HEK293 (cell line): ENCODE measurements at regions not wholly inside any gene's neighbourhood (a gene's known extent, or its start where the extent isn't known, plus 50 kb on each side); places are given as distances from the start of the nearest gene placed in this dataset.

Experiments used
- CTCF ChIA-PET: fragments of 350-600 bp; formaldehyde crosslinking; extraction: SDS; loops from one replicate; lab custom pipeline; 2021; ENCODE audit warnings: antibody characterized with exemption; lab: Yijun Ruan, JAX
- POLR2A ChIA-PET: fragments of 300-600 bp; formaldehyde crosslinking; extraction: SDS; loops from one replicate; lab custom pipeline; 2020; ENCODE audit warnings: antibody characterized with exemption, inconsistent platforms; lab: Yijun Ruan, JAX
- H3K27ac ChIP-seq: fragments of 200-500 bp; sonication (Bioruptor generic); 2 replicates; pipeline ENCODE4 v1.5.1; 2014; ENCODE audit warnings: low read depth, low read length, control low read depth, inconsistent platforms; ENCODE audit errors: extremely low read depth
- H3K36me3 ChIP-seq, 2 experiments: fragments of 200-500 bp in 1 of 2; sonication (Bioruptor generic) in 1 of 2; 1 replicate in 1 of 2; 2 replicates in 1 of 2; pipeline ENCODE4 v1.5.1; 2014 to 2017; ENCODE audit warnings: inconsistent platforms in 2 of 2, low read length in 2 of 2; ENCODE audit not compliant: control insufficient read depth in 2 of 2, insufficient read depth in 1 of 2
- H3K4me1 ChIP-seq: fragments of 200-500 bp; sonication (Bioruptor generic); 2 replicates; pipeline ENCODE4 v1.5.1; 2014; ENCODE audit warnings: mild to moderate bottlenecking, low read length, inconsistent platforms; ENCODE audit not compliant: control insufficient read depth, insufficient read depth
- H3K4me3 ChIP-seq: 2 replicates; pipeline ENCODE4 v1.5.1; 2011; ENCODE audit warnings: low read depth, mild to moderate bottlenecking, control low read depth, low read length, moderate library complexity
- H3K9me3 ChIP-seq: fragments of 200-500 bp; sonication (Bioruptor generic); 2 replicates; pipeline ENCODE4 v1.5.1; 2014; ENCODE audit warnings: low read depth, low read length, inconsistent platforms; ENCODE audit not compliant: control insufficient read depth, insufficient read depth
- BCL11B ChIP-seq: fragments of 450-650 bp; formaldehyde crosslinking; IDR thresholded peaks from 2 replicates; pipeline ENCODE4 v1.5.1; 2016; ENCODE audit warnings: low read depth, missing biosample characterization, missing genetic modification characterization
- KLF1 ChIP-seq: fragments of 450-650 bp; formaldehyde crosslinking; IDR thresholded peaks from 2 replicates; pipeline ENCODE4 v1.5.1; 2016; ENCODE audit warnings: missing biosample characterization, missing genetic modification characterization
- KLF7 ChIP-seq: fragments of 450-650 bp; formaldehyde crosslinking; IDR thresholded peaks from 2 replicates; pipeline ENCODE4 v1.5.1; 2016; ENCODE audit warnings: missing biosample characterization, missing genetic modification characterization, borderline replicate concordance
- KLF8 ChIP-seq: fragments of 450-650 bp; formaldehyde crosslinking; IDR thresholded peaks from 2 replicates; pipeline ENCODE4 v1.5.1; 2016; ENCODE audit warnings: missing biosample characterization, missing genetic modification characterization
- MZF1 ChIP-seq: fragments of 450-650 bp; formaldehyde crosslinking; IDR thresholded peaks from 2 replicates; pipeline ENCODE4 v1.5.1; 2017; ENCODE audit warnings: missing biosample characterization, missing genetic modification characterization, borderline replicate concordance
- PRDM2 ChIP-seq: fragments of 450-650 bp; formaldehyde crosslinking; IDR thresholded peaks from 2 replicates; pipeline ENCODE4 v1.5.1; 2016; ENCODE audit warnings: missing biosample characterization, missing genetic modification characterization, borderline replicate concordance
- SCRT1 ChIP-seq: fragments of 450-650 bp; formaldehyde crosslinking; IDR thresholded peaks from 2 replicates; pipeline ENCODE4 v1.5.1; 2016; ENCODE audit warnings: missing biosample characterization, missing genetic modification characterization, borderline replicate concordance
- ZBTB20 ChIP-seq: fragments of 450-650 bp; formaldehyde crosslinking; IDR thresholded peaks from 2 replicates; pipeline ENCODE4 v1.5.1; 2016; ENCODE audit warnings: missing biosample characterization, missing genetic modification characterization
- ZBTB7A ChIP-seq: fragments of 450-650 bp; formaldehyde crosslinking; IDR thresholded peaks from 2 replicates; pipeline ENCODE4 v1.5.1; 2016; ENCODE audit warnings: low read depth, missing biosample characterization, missing genetic modification characterization
- ZNF239 ChIP-seq: fragments of 450-650 bp; formaldehyde crosslinking; IDR thresholded peaks from 2 replicates; pipeline ENCODE4 v1.5.1; 2016; ENCODE audit warnings: missing biosample characterization, missing genetic modification characterization
- ZNF274 ChIP-seq, 2 experiments: fragments of 200-500 bp in 1 of 2; fragments of 450-650 bp in 1 of 2; sonication (Bioruptor generic) in 1 of 2; formaldehyde crosslinking in 1 of 2; IDR thresholded peaks; 2 replicates each; pipeline versions ENCODE4 v1.5.1 to v1.6.1; 2014 to 2016; ENCODE audit warnings: borderline replicate concordance in 1 of 2, inconsistent platforms in 1 of 2, low read length in 1 of 2, missing biosample characterization in 1 of 2, missing genetic modification characterization in 1 of 2
- ZNF292 ChIP-seq: fragments of 450-650 bp; formaldehyde crosslinking; IDR thresholded peaks from 2 replicates; pipeline ENCODE4 v1.5.1; 2016; ENCODE audit warnings: low read depth, missing biosample characterization, missing genetic modification characterization, borderline replicate concordance
- ZNF302 ChIP-seq: fragments of 450-650 bp; formaldehyde crosslinking; IDR thresholded peaks from 2 replicates; pipeline ENCODE4 v1.5.1; 2016; ENCODE audit warnings: missing biosample characterization, missing genetic modification characterization, low read depth
- ZNF362 ChIP-seq: fragments of 450-650 bp; formaldehyde crosslinking; IDR thresholded peaks from 2 replicates; pipeline ENCODE4 v1.5.1; 2016; ENCODE audit warnings: missing biosample characterization, missing genetic modification characterization
- ZNF366 ChIP-seq: fragments of 450-650 bp; formaldehyde crosslinking; conservative IDR thresholded peaks from 2 replicates; pipeline ENCODE4 v1.5.1; 2016; ENCODE audit warnings: missing biosample characterization, missing genetic modification characterization
- ZNF391 ChIP-seq: fragments of 450-650 bp; formaldehyde crosslinking; IDR thresholded peaks from 2 replicates; pipeline ENCODE4 v1.5.1; 2016; ENCODE audit warnings: low read depth, missing biosample characterization, missing genetic modification characterization, borderline replicate concordance
- ZNF433 ChIP-seq: fragments of 450-650 bp; formaldehyde crosslinking; IDR thresholded peaks from 2 replicates; pipeline ENCODE4 v1.5.1; 2016; ENCODE audit warnings: missing biosample characterization, missing genetic modification characterization, low read depth
- ZNF521 ChIP-seq: fragments of 450-650 bp; formaldehyde crosslinking; IDR thresholded peaks from 2 replicates; pipeline ENCODE4 v1.5.1; 2017; ENCODE audit warnings: missing biosample characterization, mild to moderate bottlenecking, missing genetic modification characterization
- ZNF626 ChIP-seq: fragments of 450-650 bp; sonication (Bioruptor Pico); formaldehyde crosslinking; IDR thresholded peaks from 2 replicates; pipeline ENCODE4 v1.5.1; 2018; ENCODE audit warnings: missing biosample characterization, missing genetic modification characterization, inconsistent platforms
- ZNF660 ChIP-seq: fragments of 450-650 bp; IDR thresholded peaks from 2 replicates; pipeline ENCODE4 v1.5.1; 2018; ENCODE audit warnings: missing biosample characterization, mild to moderate bottlenecking, missing genetic modification characterization
- ZNF701 ChIP-seq: fragments of 450-650 bp; formaldehyde crosslinking; IDR thresholded peaks from 2 replicates; pipeline ENCODE4 v1.5.1; 2016; ENCODE audit warnings: missing biosample characterization, missing genetic modification characterization
- ZSCAN18 ChIP-seq: fragments of 450-650 bp; formaldehyde crosslinking; IDR thresholded peaks from 2 replicates; pipeline ENCODE4 v1.5.1; 2016; ENCODE audit warnings: missing biosample characterization, missing genetic modification characterization
- ZSCAN30 ChIP-seq: fragments of 450-650 bp; IDR thresholded peaks from 2 replicates; pipeline ENCODE4 v1.5.1; 2018; ENCODE audit warnings: missing biosample characterization, mild to moderate bottlenecking, missing genetic modification characterization, moderate library complexity

- Histone ChIP-seq H3K27ac (no peak overlapping the region), H3K9me3 (no peaks in the 10 kb centered on the region), H3K4me1 (no peaks in the 10 kb centered on the region), H3K4me3 (no peak overlapping the region), H3K36me3 (no peaks in the 10 kb centered on the region)
- ChIA-PET CTCF (no interaction called here), POLR2A (no interaction called here)
- no peak for TF ChIP-seq ZNF521 (tag by site-specific recombination)
- no peak for TF ChIP-seq SCRT1
- no peak for TF ChIP-seq ZBTB20 (tag by site-specific recombination)
These were observed 65.8 kb downstream of the KLF6 start for GRCh38 chr10:3719024-3719843.

- Histone ChIP-seq H3K27ac (no peak overlapping the region), H3K4me1 (no peaks in the 10 kb centered on the region), H3K36me3 (no peaks in the 10 kb centered on the region), H3K4me3 (no peak overlapping the region), H3K9me3 (no peaks in the 10 kb centered on the region)
- POLR2A ChIA-PET = no interaction called here
- TF ChIP-seq ZNF626 (no peak), ZBTB7A (tag by site-specific recombination) (no peak), KLF8 (tag by site-specific recombination) (no peak), KLF7 (tag by site-specific recombination) (no peak), ZNF433 (tag by site-specific recombination) (no peak)
- CTCF ChIA-PET = no interaction called here
These were observed 68.9 kb downstream of the KLF6 start for GRCh38 chr10:3716093-3716492.

GRCh38 chr10:3714967-3715366 is 70.0 kb downstream of the KLF6 start:
- POLR2A ChIA-PET = no interaction called here
- H3K27ac ChIP-seq = no peak overlapping the region
- TF ChIP-seq ZNF292 (tag by site-specific recombination) (no peak), KLF1 (tag by site-specific recombination) (no peak), ZNF302 (tag by site-specific recombination) (no peak), PRDM2 (tag by site-specific recombination) (no peak), ZNF701 (tag by site-specific recombination) (no peak), ZNF391 (tag by site-specific recombination) (no peak), ZNF366 (tag by site-specific recombination) (no peak), ZNF362 (tag by site-specific recombination) (no peak), ZSCAN30 (tag by site-specific recombination) (no peak), ZNF239 (tag by site-specific recombination) (no peak), MZF1 (no peak), BCL11B (tag by site-specific recombination) (no peak), ZNF274 (IDR thresholded peaks at IDR 0.05; ENCODE audit: low read length) (no peak), ZNF274 (tag by site-specific recombination; IDR thresholded peaks at IDR 0.05; ENCODE audit: borderline replicate concordance) (no peak), ZNF660 (no peak), ZSCAN18 (no peak)
- TF ChIP-seq, all 188 proteins: peak for 0
- Histone ChIP-seq H3K36me3 (no peaks in the 10 kb centered on the region), H3K9me3 (no peaks in the 10 kb centered on the region), H3K4me1 (no peaks in the 10 kb centered on the region), H3K4me3 (no peak overlapping the region)
- CTCF ChIA-PET = interaction anchor here (0.6 kb wide), 1 partner anchor 12 kb away, joined by 6 read pairs; no protein-coding TSS in a partner anchor
